RPMI8226 (cell line): ENCODE measurements at regions not wholly inside any gene's neighbourhood (a gene's known extent, or its start where the extent isn't known, plus 50 kb on each side); places are given as distances from the start of the nearest gene placed in this dataset.

Experiments
- DNase-seq: peaks from one replicate; pipeline ENCODE4 v3.0.0-alpha.2; 2015

GRCh38 chr12:97182769-97183168 lies 275.7 kb downstream of the NEDD1 start:
- DNase-seq: no peak

GRCh38 chr12:97184127-97184773 lies 277.2 kb downstream of the NEDD1 start:
- DNase-seq: no peak

- DNase-seq: no peak
Observed at GRCh38 chr12:97185567-97185966, 277.0 kb upstream of the RMST start.

GRCh38 chr12:97194546-97194945 lies 268.1 kb upstream of the RMST start:
- DNase-seq: no peak

- no peak for DNase-seq
Observed at GRCh38 chr12:97200181-97200580, 262.4 kb upstream of the RMST start.

- no peak for DNase-seq
Observed at GRCh38 chr12:97203408-97203807, 259.2 kb upstream of the RMST start.

GRCh38 chr12:97209997-97210396 lies 252.6 kb upstream of the RMST start:
- DNase-seq: no peak

- DNase-seq: no peak
Observed at GRCh38 chr12:97211416-97211930, 251.1 kb upstream of the RMST start.

GRCh38 chr12:97216848-97217247 lies 245.8 kb upstream of the RMST start:
- DNase-seq: no peak

- no peak for DNase-seq
Observed at GRCh38 chr12:97222391-97222790, 240.2 kb upstream of the RMST start.

- no peak for DNase-seq
Observed at GRCh38 chr12:97223419-97223818, 239.2 kb upstream of the RMST start.

- DNase-seq: no peak
Observed at GRCh38 chr12:97229004-97229403, 233.6 kb upstream of the RMST start.

GRCh38 chr12:97235102-97235501 lies 227.5 kb upstream of the RMST start:
- no peak for DNase-seq

- no peak for DNase-seq
Observed at GRCh38 chr12:97246368-97246767, 216.2 kb upstream of the RMST start.

- no peak for DNase-seq
Observed at GRCh38 chr12:97250483-97250882, 212.1 kb upstream of the RMST start.

GRCh38 chr12:97257726-97258125 lies 204.9 kb upstream of the RMST start:
- no peak for DNase-seq

GRCh38 chr12:97259098-97259497 lies 203.5 kb upstream of the RMST start:
- no peak for DNase-seq

GRCh38 chr12:97260786-97261185 lies 201.8 kb upstream of the RMST start:
- no peak for DNase-seq

- no peak for DNase-seq
Observed at GRCh38 chr12:97267166-97267565, 195.4 kb upstream of the RMST start.

GRCh38 chr12:97267594-97268202 lies 194.9 kb upstream of the RMST start:
- no peak for DNase-seq

- DNase-seq: no peak
Observed at GRCh38 chr12:97272471-97272870, 190.1 kb upstream of the RMST start.

GRCh38 chr12:97274386-97274785 lies 188.2 kb upstream of the RMST start:
- no peak for DNase-seq

- no peak for DNase-seq
Observed at GRCh38 chr12:97275256-97275655, 187.3 kb upstream of the RMST start.

GRCh38 chr12:97275728-97276590 lies 186.6 kb upstream of the RMST start:
- no peak for DNase-seq
